22Rv1 (cell line): ENCODE measurements at regions not wholly inside any gene's neighbourhood (a gene's known extent, or its start where the extent isn't known, plus 50 kb on each side); places are given as distances from the start of the nearest gene placed in this dataset.

ENCODE experiments used
- CTCF ChIP-seq: fragments of 450-650 bp; IDR thresholded peaks from 2 replicates; pipeline ENCODE4 v1.5.1; 2017; ENCODE audit warnings: mild to moderate bottlenecking
- ZFX ChIP-seq: fragments of 450-650 bp; IDR thresholded peaks from 2 replicates; pipeline ENCODE4 v1.6.1; 2017; ENCODE audit warnings: antibody characterized with exemption, borderline replicate concordance

DNA sequence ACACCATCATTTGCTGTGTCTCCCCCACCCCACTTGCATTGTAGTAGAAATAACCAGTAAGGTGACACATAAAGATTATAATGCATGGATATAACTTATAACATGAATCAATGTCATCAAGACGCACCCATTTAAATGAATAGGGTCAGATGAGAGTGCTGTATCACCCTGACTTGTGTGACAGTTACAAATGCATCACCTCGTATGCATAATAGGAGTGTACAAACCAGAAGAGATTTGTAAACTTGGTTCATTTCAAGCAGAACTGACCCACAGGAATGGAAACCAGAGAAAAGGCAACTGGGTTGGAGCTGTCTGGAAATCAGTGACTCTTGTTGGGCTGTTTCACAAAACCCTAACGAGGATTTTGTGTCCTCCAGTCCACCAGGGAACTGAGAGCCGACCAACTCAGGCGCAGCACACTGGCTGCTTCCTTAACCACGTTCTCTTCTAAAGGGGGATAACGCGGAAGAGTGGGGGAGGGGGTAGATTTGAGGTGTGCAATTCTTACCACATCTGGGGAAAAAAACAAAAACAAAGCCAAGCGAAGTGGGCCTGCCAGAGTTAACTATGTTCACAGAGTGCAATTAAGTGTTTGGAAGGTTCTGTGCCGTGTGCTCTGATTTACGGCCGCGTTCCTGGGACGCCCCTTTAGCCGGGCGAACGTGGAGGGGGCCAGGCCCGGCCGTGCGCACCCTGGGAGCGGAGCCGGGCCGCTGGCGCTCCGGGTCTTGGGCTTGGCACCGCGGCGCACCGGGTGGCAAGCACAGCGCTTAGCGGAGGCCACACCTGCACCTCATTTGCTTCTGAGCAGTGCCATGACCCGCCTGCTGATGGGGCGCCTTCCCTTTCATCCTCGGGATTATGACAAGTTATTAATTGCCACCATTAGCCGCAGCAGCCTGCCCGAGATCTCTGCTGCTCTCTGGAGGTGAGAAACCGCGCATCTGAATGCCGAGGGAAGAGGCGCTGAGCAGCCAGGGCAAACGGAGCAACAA is 248.8 kb upstream of the FOXD3 start:
- peak; percentile 48; the same call in 1 of the 2 replicates for TF ChIP-seq CTCF
- no peak for TF ChIP-seq ZFX
